Keratinocyte (primary cell): ENCODE measurements at regions not wholly inside any gene's neighbourhood (a gene's known extent, or its start where the extent isn't known, plus 50 kb on each side); places are given as distances from the start of the nearest gene placed in this dataset.

ENCODE experiments used
- DNase-seq: peaks from one replicate; pipeline ENCODE4 v3.0.0-alpha.2; 2011; ENCODE audit warnings: low read depth, missing footprints, low spot score
- FAIRE-seq: peaks from 2 replicates; lab custom pipeline; 2011; peaks lifted over from hg19 to GRCh38; lab: Jason Lieb, UNC
- H2AFZ ChIP-seq: 2 replicates; pipeline ENCODE4 v1.6.0; 2012; ENCODE audit warnings: low read length, control low read depth, inconsistent platforms; ENCODE audit not compliant: control insufficient read depth
- H3K27ac ChIP-seq: 2 replicates; pipeline ENCODE4 v1.5.1; 2011; ENCODE audit warnings: low read length; ENCODE audit not compliant: control insufficient read depth, insufficient read depth
- H3K27me3 ChIP-seq: 3 replicates; pipeline ENCODE4 v1.6.0; 2011; ENCODE audit warnings: low read length; ENCODE audit not compliant: control insufficient read depth, insufficient read depth; ENCODE audit errors: extremely low read depth
- H3K36me3 ChIP-seq, 2 experiments: 2 replicates in 1 of 2; 3 replicates in 1 of 2; pipeline ENCODE4 v1.5.1; 2011; ENCODE audit warnings: low read length in 2 of 2, mild to moderate bottlenecking in 1 of 2; ENCODE audit not compliant: control insufficient read depth in 2 of 2, insufficient read depth in 2 of 2; ENCODE audit errors: extremely low read depth in 1 of 2
- H3K4me1 ChIP-seq: 3 replicates; pipeline ENCODE4 v1.5.1; 2011; ENCODE audit warnings: low read length; ENCODE audit not compliant: control insufficient read depth, insufficient read depth; ENCODE audit errors: extremely low read depth
- H3K4me2 ChIP-seq: 3 replicates; pipeline ENCODE4 v1.6.0; 2011; ENCODE audit warnings: low read depth, low read length; ENCODE audit not compliant: control insufficient read depth, insufficient read depth; ENCODE audit errors: extremely low read depth
- H3K4me3 ChIP-seq, 3 experiments: fragments of 200-600 bp in 1 of 3; sonication (generic) in 1 of 3; 2 replicates in 2 of 3; 3 replicates in 1 of 3; pipeline ENCODE4 v1.5.1; 2011 to 2016; ENCODE audit warnings: low read length in 3 of 3, mild to moderate bottlenecking in 3 of 3, control low read depth in 2 of 3, inconsistent platforms in 1 of 3, low read depth in 1 of 3, mixed read lengths in 1 of 3, mixed run types in 1 of 3, moderate library complexity in 1 of 3; ENCODE audit not compliant: control insufficient read depth in 2 of 3, insufficient read depth in 2 of 3; ENCODE audit errors: extremely low read depth in 1 of 3
- H3K79me2 ChIP-seq: 2 replicates; pipeline ENCODE4 v1.6.0; 2012; ENCODE audit warnings: low read length; ENCODE audit not compliant: control insufficient read depth, insufficient read depth
- H3K9ac ChIP-seq: 3 replicates; pipeline ENCODE4 v1.6.0; 2011; ENCODE audit warnings: low read length; ENCODE audit not compliant: control insufficient read depth, insufficient read depth; ENCODE audit errors: extremely low read depth
- H3K9me1 ChIP-seq: 3 replicates; pipeline ENCODE4 v1.6.0; 2011; ENCODE audit warnings: low read length; ENCODE audit not compliant: control insufficient read depth, insufficient read depth; ENCODE audit errors: extremely low read depth
- H3K9me3 ChIP-seq: 2 replicates; pipeline ENCODE4 v1.5.1; 2012; ENCODE audit warnings: low read depth, low read length; ENCODE audit not compliant: control insufficient read depth
- H4K20me1 ChIP-seq: 3 replicates; pipeline ENCODE4 v1.6.0; 2011; ENCODE audit warnings: low read length; ENCODE audit not compliant: control insufficient read depth, insufficient read depth; ENCODE audit errors: extremely low read depth
- CTCF ChIP-seq, 3 experiments: IDR thresholded peaks in 1 of 3; conservative IDR thresholded peaks in 1 of 3; optimal IDR thresholded peaks in 1 of 3; 2 replicates in 2 of 3; 3 replicates in 1 of 3; pipeline versions ENCODE3 to v1.5.1; 2011; ENCODE audit warnings: low read length in 3 of 3, mild to moderate bottlenecking in 3 of 3, moderate library complexity in 2 of 3, control low read depth in 1 of 3, inconsistent platforms in 1 of 3; ENCODE audit not compliant: insufficient read depth in 2 of 3; ENCODE audit errors: extremely low read depth in 1 of 3
- EZH2 ChIP-seq: IDR thresholded peaks from one replicate; pipeline ENCODE4 v1.6.1; 2012; ENCODE audit warnings: inconsistent platforms, mild to moderate bottlenecking, low read length, moderate library complexity
- dilution Hi-C: fragments of 300-500 bp; cut with MboI; formaldehyde crosslinking; loops from one replicate; pipeline ENCODE4 v1.7.0; 2020; ENCODE audit warnings: low sequenced_read_pairs; ENCODE audit not compliant: extremely low pct_ligation_motif_present

DNA sequence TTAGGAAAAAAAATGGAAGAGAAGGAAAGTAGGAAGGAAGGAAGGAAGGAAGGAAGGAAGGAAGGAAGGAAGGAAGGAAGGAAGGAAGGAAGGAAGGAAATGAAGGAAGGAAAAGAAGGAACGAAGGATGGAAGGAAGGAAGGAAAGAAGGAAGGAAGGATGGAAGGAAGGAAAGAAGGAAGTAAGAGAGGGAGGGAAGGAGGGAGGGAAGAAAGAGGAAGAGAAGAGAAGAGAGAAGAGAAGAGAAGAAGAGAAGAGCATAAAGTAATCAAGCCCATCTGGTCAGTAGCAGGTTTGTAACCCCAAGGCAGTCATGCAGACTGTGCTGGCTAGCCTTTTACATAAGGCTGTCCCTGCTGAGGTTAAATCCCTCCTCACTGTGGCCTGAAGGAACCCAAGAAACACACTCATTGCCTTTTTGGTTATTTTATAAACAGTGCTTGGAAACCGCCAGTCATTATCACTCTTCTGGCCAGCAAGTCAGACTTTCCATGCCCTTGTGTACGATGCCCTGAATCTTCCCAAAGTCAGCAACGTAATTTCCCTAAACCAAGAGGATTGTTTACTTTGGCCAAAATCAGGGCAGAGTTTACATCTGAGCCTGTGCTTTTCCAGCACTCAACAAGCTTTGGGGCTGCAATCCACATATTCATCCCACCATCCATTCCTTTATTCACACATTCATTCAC, 409.6 kb upstream of the MAF start:
- Histone ChIP-seq H3K36me3 (no peaks in the 10 kb centered on the region), H3K9me3 (no peaks in the 10 kb centered on the region), H4K20me1 (no peaks in the 10 kb centered on the region), H3K4me3 (no peak overlapping the region), H3K9me1 (no peaks in the 10 kb centered on the region), H2AFZ (no peak overlapping the region), H3K4me1 (peaks cover 9% of the 10 kb centered on the region), H3K9ac (no peak overlapping the region), H3K79me2 (no peaks in the 10 kb centered on the region), H3K27ac (no peak overlapping the region), H3K4me2 (no peak overlapping the region), H3K27me3 (no peaks in the 10 kb centered on the region)
- DNase-seq = no peak
- TF ChIP-seq EZH2 (no peak), CTCF (optimal IDR thresholded peaks at IDR 0.05 in 1 of 3, IDR thresholded peaks at IDR 0.05 in 1 of 3, conservative IDR thresholded peaks at IDR 0.05 in 1 of 3; ENCODE audit: extremely low read depth in 1 of 3, insufficient read depth in 2 of 3, low read length in 3 of 3) (no peak)
- dilution Hi-C loops = no loop called here
- FAIRE-seq = no peak

DNA sequence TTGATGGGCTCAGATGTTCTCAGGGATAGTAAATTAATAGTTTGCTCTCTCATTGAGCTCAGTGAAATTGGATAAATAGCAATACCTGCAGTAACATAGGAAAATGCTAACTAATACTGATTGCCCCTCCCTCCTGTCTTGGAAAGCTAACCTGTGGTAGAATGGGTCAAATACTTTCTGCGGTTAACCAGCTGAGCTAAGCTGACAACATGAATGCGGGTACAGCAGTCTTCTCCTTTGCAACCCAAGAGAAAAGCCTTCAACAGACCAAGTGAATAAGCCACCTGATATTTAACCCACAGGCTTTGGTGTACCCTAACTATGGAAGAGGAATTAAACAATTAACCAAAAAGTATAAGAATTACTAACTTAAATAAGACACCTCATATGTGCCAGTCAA, 408.3 kb upstream of the MAF start:
- H3K79me2 ChIP-seq = no peaks in the 10 kb centered on the region
- H3K4me1 ChIP-seq = peaks cover 9% of the 10 kb centered on the region
- H3K27me3 ChIP-seq = no peaks in the 10 kb centered on the region
- no peaks in the 10 kb centered on the region for H3K36me3 ChIP-seq
- dilution Hi-C loops = no loop called here
- H3K9ac ChIP-seq = no peak overlapping the region
- no peaks in the 10 kb centered on the region for H3K9me1 ChIP-seq
- H3K4me2 ChIP-seq = no peak overlapping the region
- TF ChIP-seq EZH2 (no peak), CTCF (optimal IDR thresholded peaks at IDR 0.05 in 1 of 3, IDR thresholded peaks at IDR 0.05 in 1 of 3, conservative IDR thresholded peaks at IDR 0.05 in 1 of 3; ENCODE audit: extremely low read depth in 1 of 3, insufficient read depth in 2 of 3, low read length in 3 of 3) (no peak)
- H3K4me3 ChIP-seq = no peak overlapping the region
- FAIRE-seq (no peak), DNase-seq (no peak)
- H3K9me3 ChIP-seq = no peaks in the 10 kb centered on the region
- no peak overlapping the region for H2AFZ ChIP-seq
- no peaks in the 10 kb centered on the region for H4K20me1 ChIP-seq
- no peak overlapping the region for H3K27ac ChIP-seq
